Calu3 (cell line): ENCODE measurements at regions not wholly inside any gene's neighbourhood (a gene's known extent, or its start where the extent isn't known, plus 50 kb on each side); places are given as distances from the start of the nearest gene placed in this dataset.

Experiments
- BruUV-seq: library from RNA; stranded (reverse); fragments of 400-500 nt; replicated peaks from 2 replicates; lab custom pipeline; 2021; lab: Mats Ljungman, UMichigan
- CTCF ChIA-PET: fragments of 300-600 bp; sonication (Branson Sonifier 250); formaldehyde crosslinking; loops from one replicate; lab custom pipeline; 2022; ENCODE audit warnings: antibody characterized with exemption; lab: Charles Lee
- DNase-seq: peaks from one replicate; pipeline ENCODE4 v3.0.0; 2022
- H3K27ac Mint-ChIP-seq: one replicate; pipeline ENCODE4 v1.8.0; 2022; ENCODE audit warnings: mixed read lengths; ENCODE audit not compliant: unreplicated experiment
- H3K27me3 Mint-ChIP-seq: one replicate; pipeline ENCODE4 v1.8.0; 2022; ENCODE audit warnings: mixed read lengths; ENCODE audit not compliant: unreplicated experiment
- H3K36me3 Mint-ChIP-seq: one replicate; pipeline ENCODE4 v1.8.0; 2022; ENCODE audit warnings: mild to moderate bottlenecking, moderate library complexity, mixed read lengths; ENCODE audit not compliant: insufficient read depth, unreplicated experiment
- H3K4me1 Mint-ChIP-seq: one replicate; pipeline ENCODE4 v1.8.0; 2022; ENCODE audit warnings: mild to moderate bottlenecking, low read depth, mixed read lengths; ENCODE audit not compliant: unreplicated experiment
- H3K4me3 Mint-ChIP-seq: one replicate; pipeline ENCODE4 v1.8.0; 2022; ENCODE audit warnings: mild to moderate bottlenecking, low read depth, moderate library complexity, mixed read lengths; ENCODE audit not compliant: unreplicated experiment
- H3K9me3 Mint-ChIP-seq: one replicate; pipeline ENCODE4 v1.8.0; 2022; ENCODE audit warnings: low read depth, mixed read lengths; ENCODE audit not compliant: unreplicated experiment
- intact Hi-C: fragments of 100-400 bp; cut with micrococcal nuclease; formaldehyde crosslinking; loops from one replicate; pipeline ENCODE4 v1.10.0; 2022; ENCODE audit not compliant: unreplicated experiment
- TF ChIP-seq, protein P1 (sequence below): fragments of 200-600 bp; IDR thresholded peaks from one replicate; pipeline ENCODE4 v1.8.0; 2022; ENCODE audit warnings: antibody characterized with exemption; ENCODE audit not compliant: unreplicated experiment

DNA sequence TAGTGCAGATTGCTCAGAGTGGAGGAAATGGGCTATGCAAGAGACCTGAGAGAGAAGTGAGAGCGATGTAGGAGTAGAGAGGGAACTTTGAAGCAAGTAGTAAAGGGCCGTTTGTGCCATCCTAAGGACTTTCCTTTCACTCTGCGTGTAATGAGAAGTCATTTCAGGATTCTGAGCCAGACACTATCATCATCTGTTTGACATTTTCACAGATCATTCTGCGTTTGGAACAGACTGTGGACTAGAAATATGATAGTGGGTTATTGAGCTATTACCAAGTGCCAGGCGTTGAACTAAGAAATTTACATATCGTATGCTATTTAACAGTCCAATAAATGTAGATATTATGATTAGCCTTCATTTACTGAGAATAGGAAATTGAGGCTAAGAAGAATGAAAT is 150.0 kb upstream of the ROBO2 start:
- no peak overlapping the region for H3K27ac Mint-ChIP-seq
- H3K36me3 Mint-ChIP-seq = no peaks in the 10 kb centered on the region
- intact Hi-C loops = no loop called here
- no peaks in the 10 kb centered on the region for H3K27me3 Mint-ChIP-seq
- CTCF ChIA-PET = no interaction called here
- no peak for DNase-seq
- BruUV-seq = no TSS peak
- no peaks in the 10 kb centered on the region for H3K4me1 Mint-ChIP-seq
- no peaks in the 10 kb centered on the region for H3K9me3 Mint-ChIP-seq
- TF ChIP-seq, protein P1, sequence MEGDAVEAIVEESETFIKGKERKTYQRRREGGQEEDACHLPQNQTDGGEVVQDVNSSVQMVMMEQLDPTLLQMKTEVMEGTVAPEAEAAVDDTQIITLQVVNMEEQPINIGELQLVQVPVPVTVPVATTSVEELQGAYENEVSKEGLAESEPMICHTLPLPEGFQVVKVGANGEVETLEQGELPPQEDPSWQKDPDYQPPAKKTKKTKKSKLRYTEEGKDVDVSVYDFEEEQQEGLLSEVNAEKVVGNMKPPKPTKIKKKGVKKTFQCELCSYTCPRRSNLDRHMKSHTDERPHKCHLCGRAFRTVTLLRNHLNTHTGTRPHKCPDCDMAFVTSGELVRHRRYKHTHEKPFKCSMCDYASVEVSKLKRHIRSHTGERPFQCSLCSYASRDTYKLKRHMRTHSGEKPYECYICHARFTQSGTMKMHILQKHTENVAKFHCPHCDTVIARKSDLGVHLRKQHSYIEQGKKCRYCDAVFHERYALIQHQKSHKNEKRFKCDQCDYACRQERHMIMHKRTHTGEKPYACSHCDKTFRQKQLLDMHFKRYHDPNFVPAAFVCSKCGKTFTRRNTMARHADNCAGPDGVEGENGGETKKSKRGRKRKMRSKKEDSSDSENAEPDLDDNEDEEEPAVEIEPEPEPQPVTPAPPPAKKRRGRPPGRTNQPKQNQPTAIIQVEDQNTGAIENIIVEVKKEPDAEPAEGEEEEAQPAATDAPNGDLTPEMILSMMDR = no peak
- H3K4me3 Mint-ChIP-seq = no peak overlapping the region

DNA sequence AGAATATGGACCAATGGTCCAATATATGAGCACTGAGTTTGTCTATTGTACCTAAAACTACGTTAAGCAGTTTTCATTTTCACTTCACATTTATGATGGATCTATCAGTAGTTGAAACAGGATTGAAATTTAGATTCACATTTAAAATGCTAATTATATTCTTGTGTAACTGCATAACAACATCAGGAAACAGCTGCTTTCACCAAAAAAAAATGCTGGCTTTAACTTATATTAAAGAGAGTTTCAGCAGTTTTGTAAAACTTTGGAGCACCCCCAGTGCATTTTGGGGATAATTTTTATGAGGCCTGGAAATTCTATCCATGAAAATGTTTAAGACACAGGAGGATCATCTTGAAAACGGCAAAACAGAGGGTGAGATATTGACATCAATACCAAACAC is 142.8 kb upstream of the ROBO2 start:
- TF ChIP-seq, protein P1 = no peak
- H3K36me3 Mint-ChIP-seq = no peaks in the 10 kb centered on the region
- no peak overlapping the region for H3K4me3 Mint-ChIP-seq
- peaks cover 3% of the 10 kb centered on the region for H3K9me3 Mint-ChIP-seq
- DNase-seq = no peak
- no peak overlapping the region for H3K27ac Mint-ChIP-seq
- intact Hi-C loops = no loop called here
- BruUV-seq = no TSS peak
- H3K4me1 Mint-ChIP-seq = no peaks in the 10 kb centered on the region
- CTCF ChIA-PET = no interaction called here
- H3K27me3 Mint-ChIP-seq = no peaks in the 10 kb centered on the region

DNA sequence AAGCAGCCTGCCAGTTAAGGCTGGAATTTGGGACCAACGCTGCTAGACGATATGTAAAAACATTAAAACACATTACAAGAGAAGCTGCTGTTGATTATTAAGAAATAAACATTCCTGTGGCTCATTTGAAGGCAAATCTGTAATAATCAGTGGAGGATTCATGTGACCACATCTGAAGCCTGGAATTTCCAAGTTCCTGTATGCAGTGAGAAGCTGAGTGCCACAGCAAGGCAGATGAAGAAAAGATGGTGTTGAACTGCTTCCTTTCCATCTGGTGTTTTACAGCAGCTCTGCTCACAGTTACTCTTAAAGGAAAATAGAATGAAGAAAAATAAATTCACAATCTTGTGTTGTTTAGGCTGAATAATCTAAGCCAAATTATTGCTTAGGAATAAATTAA is 139.3 kb upstream of the ROBO2 start:
- TF ChIP-seq, protein P1 = no peak
- BruUV-seq = no TSS peak
- H3K9me3 Mint-ChIP-seq = peaks cover 9% of the 10 kb centered on the region
- DNase-seq = no peak
- H3K27me3 Mint-ChIP-seq = no peaks in the 10 kb centered on the region
- CTCF ChIA-PET = interaction anchor here (0.7 to 1.2 kb wide), 2 partner anchors 10 to 43 kb away, joined by 3 to 4 read pairs; no protein-coding TSS in a partner anchor
- H3K4me3 Mint-ChIP-seq = no peak overlapping the region
- no peak overlapping the region for H3K27ac Mint-ChIP-seq
- no peaks in the 10 kb centered on the region for H3K4me1 Mint-ChIP-seq
- no peaks in the 10 kb centered on the region for H3K36me3 Mint-ChIP-seq
- intact Hi-C loops = no loop called here

DNA sequence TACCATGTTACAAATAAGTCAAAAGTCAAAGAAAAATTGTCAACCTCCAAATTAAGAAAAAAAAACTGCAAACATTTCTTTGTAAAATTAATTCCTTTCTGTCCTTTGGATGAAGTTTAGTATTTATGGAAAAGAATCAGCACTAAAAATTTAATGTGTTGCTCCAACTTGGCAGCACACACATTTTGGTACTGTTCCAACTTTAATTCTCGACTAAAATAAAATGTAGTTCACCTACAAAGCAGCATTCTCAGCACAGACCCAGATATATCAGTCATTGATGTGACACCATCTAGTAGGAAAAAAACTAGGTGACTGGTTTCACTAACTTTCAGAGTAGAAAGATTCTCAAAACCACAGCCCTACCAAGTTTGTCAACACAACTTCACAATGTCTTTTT is 131.7 kb upstream of the ROBO2 start:
- Mint-ChIP-seq H3K4me1 (no peaks in the 10 kb centered on the region), H3K4me3 (no peak overlapping the region), H3K27ac (no peak overlapping the region), H3K9me3 (peaks cover 6% of the 10 kb centered on the region), H3K27me3 (no peaks in the 10 kb centered on the region), H3K36me3 (no peaks in the 10 kb centered on the region)
- no TSS peak for BruUV-seq
- CTCF ChIA-PET = no interaction called here
- TF ChIP-seq, protein P1 = no peak
- intact Hi-C loops = no loop called here
- DNase-seq = no peak
